RWPE1 (cell line): ENCODE measurements at regions not wholly inside any gene's neighbourhood (a gene's known extent, or its start where the extent isn't known, plus 50 kb on each side); places are given as distances from the start of the nearest gene placed in this dataset.
"Not testable (repeated sequence)": the region's sequence is repeated elsewhere in the genome, so short reads cannot be mapped to it uniquely, and the experiment has no call there.

Source experiments
- CTCF ChIA-PET: fragments of 350-600 bp; sonication (Branson Sonifier 250); formaldehyde crosslinking; extraction: SDS; loops from one replicate; lab custom pipeline; 2021; lab: Yijun Ruan, JAX
- POLR2A ChIA-PET: fragments of 400-600 bp; formaldehyde crosslinking; extraction: SDS; loops from one replicate; lab custom pipeline; 2020; ENCODE audit warnings: antibody characterized with exemption; ENCODE audit not compliant: low non-redundant PET; lab: Yijun Ruan, JAX
- DNase-seq: peaks from one replicate; pipeline ENCODE4 v3.0.0; 2012; ENCODE audit warnings: low spot score
- H3K27ac ChIP-seq: fragments of 450-650 bp; 2 replicates; pipeline ENCODE4 v1.5.1; 2017
- CTCF ChIP-seq: fragments of 450-650 bp; conservative IDR thresholded peaks from 2 replicates; pipeline ENCODE4 v1.5.1; 2017; ENCODE audit warnings: low read depth, mild to moderate bottlenecking

- H3K27ac ChIP-seq: no peak overlapping the region
- ChIA-PET POLR2A (no interaction called here), CTCF (no interaction called here)
- DNase-seq: no peak
- TF ChIP-seq CTCF: no peak
Measured at GRCh38 chr3:197399486-197399885, 101.1 kb upstream of the DLG1 start.

- ChIA-PET CTCF (no interaction called here), POLR2A (no interaction called here)
- no peak overlapping the region for H3K27ac ChIP-seq
- TF ChIP-seq CTCF: no peak
- no peak for DNase-seq
Measured at GRCh38 chr3:197398286-197398878, 100.0 kb upstream of the DLG1 start.

- ChIA-PET CTCF (no interaction called here), POLR2A (no interaction called here)
- no peak for TF ChIP-seq CTCF
Measured at GRCh38 chr3:197397838-197398237, 99.4 kb upstream of the DLG1 start.

GRCh38 chr3:197394464-197395321 is 96.3 kb upstream of the DLG1 start:
- DNase-seq: peak; percentile 99
- ChIA-PET CTCF (interaction anchor here (0.7 to 1.7 kb wide), 2 partner anchors 59 to 66 kb away, joined by 3 to 6 read pairs; no protein-coding TSS in a partner anchor), POLR2A (interaction anchor here (0.6 kb wide), 1 partner anchor 101 kb away, joined by 11 read pairs; no protein-coding TSS in a partner anchor)
- no peak for TF ChIP-seq CTCF
- peak overlapping the region; percentile 97 for H3K27ac ChIP-seq

More at GRCh38 chr3:197397838-197398237, 99.4 kb upstream of the DLG1 start:
- peak overlapping the region; percentile 26; the same call in 1 of the 2 replicates for H3K27ac ChIP-seq
- no peak for DNase-seq

- DNase-seq: not testable (repeated sequence)
- peak overlapping the region; percentile 97 for H3K27ac ChIP-seq
- POLR2A ChIA-PET: interaction anchor here (0.6 kb wide), 1 partner anchor 102 kb away, joined by 11 read pairs; no protein-coding TSS in a partner anchor
- CTCF ChIA-PET: interaction anchor here (1.7 kb wide), 1 partner anchor 60 kb away, joined by 6 read pairs; no protein-coding TSS in a partner anchor
Measured at GRCh38 chr3:197394126-197394463, 95.7 kb upstream of the DLG1 start.

GRCh38 chr3:197393711-197394110 is 95.3 kb upstream of the DLG1 start:
- no peak for DNase-seq
- ChIA-PET POLR2A (no interaction called here), CTCF (no interaction called here)
- TF ChIP-seq CTCF: no peak
- peak overlapping the region; percentile 97 for H3K27ac ChIP-seq

- ChIA-PET CTCF (no interaction called here), POLR2A (interaction anchor here (0.5 kb wide), 1 partner anchor 12 kb away, joined by 12 read pairs; no protein-coding TSS in a partner anchor)
- DNase-seq: no peak
- TF ChIP-seq CTCF: no peak
- H3K27ac ChIP-seq: no peak overlapping the region
Measured at GRCh38 chr3:197392961-197393360, 94.5 kb upstream of the DLG1 start.
